ENCODE measurements at regions not wholly inside any gene's neighbourhood (a gene's known extent, or its start where the extent isn't known, plus 50 kb on each side); places are given as distances from the start of the nearest gene placed in this dataset.

DNA sequence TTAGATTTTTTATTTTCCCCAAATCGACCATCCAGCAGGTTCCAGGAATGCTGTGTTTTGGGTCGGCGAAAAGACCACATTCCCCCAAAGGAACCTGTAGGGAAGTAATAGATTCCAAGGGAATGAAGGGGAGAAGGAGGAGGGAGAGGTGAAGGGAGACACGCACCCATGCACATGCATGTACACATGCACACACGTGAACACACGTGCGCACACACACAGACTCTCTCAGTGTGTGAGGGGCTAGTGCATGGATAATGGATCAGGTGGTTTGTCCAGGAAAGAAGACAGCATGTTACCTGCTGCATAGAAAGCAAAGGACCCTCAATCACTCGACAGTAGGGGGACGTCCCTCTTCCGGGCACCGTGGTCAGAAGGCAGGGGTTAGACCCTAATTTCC is 52.4 kb upstream of the PDE10A start:
- TF ChIP-seq, protein P1, sequence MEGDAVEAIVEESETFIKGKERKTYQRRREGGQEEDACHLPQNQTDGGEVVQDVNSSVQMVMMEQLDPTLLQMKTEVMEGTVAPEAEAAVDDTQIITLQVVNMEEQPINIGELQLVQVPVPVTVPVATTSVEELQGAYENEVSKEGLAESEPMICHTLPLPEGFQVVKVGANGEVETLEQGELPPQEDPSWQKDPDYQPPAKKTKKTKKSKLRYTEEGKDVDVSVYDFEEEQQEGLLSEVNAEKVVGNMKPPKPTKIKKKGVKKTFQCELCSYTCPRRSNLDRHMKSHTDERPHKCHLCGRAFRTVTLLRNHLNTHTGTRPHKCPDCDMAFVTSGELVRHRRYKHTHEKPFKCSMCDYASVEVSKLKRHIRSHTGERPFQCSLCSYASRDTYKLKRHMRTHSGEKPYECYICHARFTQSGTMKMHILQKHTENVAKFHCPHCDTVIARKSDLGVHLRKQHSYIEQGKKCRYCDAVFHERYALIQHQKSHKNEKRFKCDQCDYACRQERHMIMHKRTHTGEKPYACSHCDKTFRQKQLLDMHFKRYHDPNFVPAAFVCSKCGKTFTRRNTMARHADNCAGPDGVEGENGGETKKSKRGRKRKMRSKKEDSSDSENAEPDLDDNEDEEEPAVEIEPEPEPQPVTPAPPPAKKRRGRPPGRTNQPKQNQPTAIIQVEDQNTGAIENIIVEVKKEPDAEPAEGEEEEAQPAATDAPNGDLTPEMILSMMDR (IDR thresholded peaks at IDR 0.05; ENCODE audit: insufficient read depth, low read length, poor library complexity, severe bottlenecking) = no peak
- TF ChIP-seq EZH2phosphoT487 (conservative IDR thresholded peaks at IDR 0.05; ENCODE audit: low read length) = no peak

Data from SU-DHL-6 (cell line).